ENCODE measurements at regions not wholly inside any gene's neighbourhood (a gene's known extent, or its start where the extent isn't known, plus 50 kb on each side); places are given as distances from the start of the nearest gene placed in this dataset.

- DNase-seq = no peak
These were observed 257.7 kb downstream of the GABRG2 start for GRCh38 chr5:162325143-162325727.

- DNase-seq = no peak
These were observed 267.4 kb downstream of the GABRG2 start for GRCh38 chr5:162334944-162335343.

GRCh38 chr5:162360373-162360931, 292.9 kb downstream of the GABRG2 start:
- DNase-seq = no peak

GRCh38 chr5:162372256-162372655, 304.7 kb downstream of the GABRG2 start:
- DNase-seq = no peak

GRCh38 chr5:162377895-162378294, 310.3 kb downstream of the GABRG2 start:
- DNase-seq = no peak

- DNase-seq = no peak
These were observed 315.3 kb downstream of the GABRG2 start for GRCh38 chr5:162382839-162383238.

DNA sequence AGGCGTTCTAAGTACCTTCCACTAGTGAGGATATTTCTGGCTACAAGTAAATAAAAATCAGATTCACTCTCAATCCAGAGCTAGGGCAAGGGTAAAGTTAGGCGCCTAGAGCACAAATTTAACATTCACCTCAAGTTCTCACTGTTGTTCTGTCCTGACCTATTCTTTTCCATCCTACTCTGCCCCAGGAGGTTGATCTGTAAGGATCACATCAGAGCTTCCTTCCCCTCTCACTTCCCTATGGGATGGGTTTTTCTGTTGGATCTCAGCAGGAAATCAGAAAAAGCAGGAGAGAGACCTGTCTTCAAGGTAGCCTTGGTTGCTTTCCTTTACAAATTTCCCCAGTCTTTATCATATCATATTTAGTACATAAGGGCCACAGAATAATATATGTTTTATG, 316.7 kb downstream of the GABRG2 start:
- no peak for DNase-seq

GRCh38 chr5:162391833-162392232, 324.3 kb downstream of the GABRG2 start:
- DNase-seq = no peak

- DNase-seq = no peak
These were observed 324.8 kb downstream of the GABRG2 start for GRCh38 chr5:162392336-162392735.

DNA sequence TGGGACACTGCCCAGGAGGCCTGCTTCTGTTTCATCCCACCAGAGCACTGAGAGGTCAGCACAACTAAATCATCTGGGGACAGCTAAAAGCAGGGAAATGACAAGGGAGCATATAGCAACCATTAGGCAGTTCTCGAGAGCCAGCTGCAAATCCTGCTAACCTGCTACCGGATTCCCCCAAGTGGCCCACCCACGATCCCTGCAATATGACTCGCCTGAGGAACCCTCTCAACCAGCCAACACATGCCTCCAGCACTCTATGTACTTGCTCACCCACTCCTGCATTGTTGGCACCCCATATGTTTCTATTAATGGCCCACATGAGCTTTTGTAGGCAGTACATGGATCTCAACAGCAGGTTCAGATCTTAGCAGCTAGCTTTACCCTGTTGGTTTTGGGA, 326.0 kb downstream of the GABRG2 start:
- no peak for DNase-seq

DNA sequence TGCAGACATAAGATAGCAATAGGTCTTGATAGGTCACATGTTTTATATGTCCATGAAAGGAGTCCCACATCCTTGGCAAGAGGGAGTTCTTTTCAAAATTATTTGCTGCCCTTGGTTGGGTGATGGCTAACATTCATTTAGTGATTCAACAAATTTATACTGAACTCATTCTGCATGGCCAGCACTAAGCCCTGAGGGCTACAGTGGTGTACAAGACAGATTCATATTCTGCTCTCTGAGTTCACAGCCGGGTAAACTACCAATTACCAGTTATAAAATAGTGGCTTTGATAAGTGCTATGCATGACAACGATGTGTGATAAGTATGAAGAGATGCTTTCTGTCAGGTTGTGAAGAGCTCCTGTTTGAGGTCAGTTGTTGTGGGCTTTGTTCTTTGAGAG, 340.0 kb downstream of the GABRG2 start:
- no peak for DNase-seq

DNA sequence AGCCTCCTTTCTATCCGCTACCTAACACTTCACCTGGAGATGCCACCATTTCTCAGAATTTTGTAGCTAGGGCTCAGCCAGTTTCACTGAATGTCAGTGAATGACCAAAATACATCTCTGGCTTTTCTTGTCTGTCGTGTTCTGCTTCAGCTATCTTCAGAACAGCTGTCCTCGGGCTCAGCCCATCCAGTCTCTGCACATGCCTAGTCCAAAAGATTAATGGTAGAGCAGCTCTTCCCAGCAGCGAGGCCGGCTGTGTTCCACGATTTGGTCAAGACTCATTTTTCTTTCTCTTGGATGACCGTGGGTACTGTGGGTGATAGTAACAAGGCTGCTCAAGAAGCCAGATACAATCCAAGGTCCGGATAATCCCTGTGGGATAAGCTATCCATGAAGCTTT, 342.8 kb downstream of the GABRG2 start:
- DNase-seq = no peak

- no peak for DNase-seq
These were observed 361.6 kb downstream of the GABRG2 start for GRCh38 chr5:162429142-162429541.

GRCh38 chr5:162434281-162434680, 366.7 kb downstream of the GABRG2 start:
- DNase-seq = no peak

- no peak for DNase-seq
These were observed 368.5 kb downstream of the GABRG2 start for GRCh38 chr5:162436055-162436454.

DNA sequence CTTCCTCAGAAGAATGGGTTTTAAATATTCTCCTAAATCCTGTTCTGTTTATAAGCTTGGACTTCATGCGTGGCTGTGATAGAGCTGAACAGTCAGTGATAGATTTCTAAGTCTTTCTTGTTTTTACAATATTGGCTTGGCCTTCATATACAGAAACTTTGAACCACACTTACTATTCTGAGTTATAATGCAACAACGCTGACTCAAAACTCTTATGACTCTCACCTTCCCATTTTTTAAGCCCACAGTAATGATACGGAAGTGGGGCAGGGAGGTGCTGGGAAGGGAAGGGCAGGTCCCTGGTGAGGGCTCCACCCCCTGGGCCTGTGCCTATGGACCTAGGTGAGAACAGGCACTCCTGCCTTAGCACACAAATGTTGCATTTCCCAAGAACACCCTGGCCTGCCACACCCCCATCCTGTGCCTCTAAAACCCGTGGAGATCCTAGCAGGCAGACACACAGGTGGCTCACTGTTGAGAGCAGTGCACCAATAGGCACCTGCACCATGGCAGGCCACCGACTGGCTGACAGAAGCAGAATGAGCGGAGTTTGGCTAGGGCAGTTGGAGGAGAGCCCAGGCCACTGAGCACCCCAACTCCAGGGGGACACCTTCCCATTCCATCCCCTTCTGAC, 376.7 kb downstream of the GABRG2 start:
- DNase-seq = no peak

- no peak for DNase-seq
These were observed 388.5 kb downstream of the GABRG2 start for GRCh38 chr5:162456086-162456485.

DNA sequence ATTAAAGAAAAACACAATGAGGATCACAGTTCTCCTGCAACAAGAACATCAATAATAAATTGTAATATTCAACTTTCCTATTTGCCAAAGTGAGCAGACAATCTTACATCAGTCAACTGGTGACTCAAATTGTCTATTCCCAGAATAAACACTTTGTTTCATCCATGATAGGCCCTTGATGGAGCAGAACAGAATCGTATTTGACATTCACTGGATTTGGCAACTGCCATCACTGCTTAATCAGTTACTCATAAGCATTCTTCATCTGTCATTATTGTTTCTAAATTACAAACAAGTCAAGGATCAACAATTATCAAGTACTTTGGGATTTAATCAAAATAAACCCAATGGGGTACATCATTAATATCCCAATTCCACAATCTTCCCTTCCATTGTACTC, 398.4 kb downstream of the GABRG2 start:
- no peak for DNase-seq

DNA sequence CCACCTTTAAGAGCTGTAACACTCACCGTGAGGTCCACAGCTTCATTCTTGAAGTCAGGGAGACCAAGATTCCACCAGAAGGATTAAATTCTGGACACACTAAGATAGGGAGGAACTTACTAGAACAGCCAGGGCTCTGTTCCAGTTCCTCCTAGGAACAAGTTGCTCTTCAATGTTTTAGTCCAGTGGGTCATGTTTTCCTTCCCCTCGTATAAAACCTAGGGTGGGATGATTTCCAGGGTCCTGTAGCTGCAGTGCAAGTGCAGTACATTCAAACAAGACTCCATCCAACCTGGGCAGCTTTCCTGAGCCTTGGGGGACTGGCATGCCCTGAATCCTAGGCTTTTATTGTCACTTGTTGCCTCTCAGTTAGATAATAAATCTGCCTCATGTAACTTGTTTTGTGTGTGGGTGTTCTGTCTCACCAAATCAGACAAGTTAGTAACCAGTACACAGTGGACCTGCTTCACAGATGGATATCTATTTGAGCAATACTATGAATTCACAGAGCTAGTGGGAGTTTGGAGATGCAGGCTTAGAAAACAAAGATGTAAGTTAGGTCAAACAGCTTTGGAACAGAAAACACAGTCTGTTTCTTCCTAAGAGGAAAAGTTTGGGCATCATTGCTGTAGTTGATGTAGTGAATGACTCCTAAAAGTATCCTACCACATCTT, 405.6 kb downstream of the GABRG2 start:
- DNase-seq = no peak

DNA sequence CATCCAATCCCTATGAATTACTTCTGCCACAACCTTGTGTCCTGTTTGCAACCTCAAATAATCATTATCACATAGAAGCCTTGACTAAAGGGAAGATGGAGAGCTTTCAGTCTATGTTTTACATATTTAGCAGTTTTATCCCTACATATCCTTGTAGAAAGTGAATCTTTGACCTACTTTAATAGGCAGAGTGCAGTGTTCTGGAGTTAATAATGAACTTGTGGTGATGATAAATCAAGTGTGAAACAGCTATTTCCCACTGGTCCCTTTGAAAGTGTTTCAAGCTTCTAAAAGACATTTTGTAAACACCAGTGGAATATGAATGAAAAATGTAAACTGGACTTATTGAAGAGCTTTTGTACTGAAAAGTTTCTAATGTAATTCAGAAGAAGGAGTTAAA, 406.7 kb downstream of the GABRG2 start:
- no peak for DNase-seq

DNA sequence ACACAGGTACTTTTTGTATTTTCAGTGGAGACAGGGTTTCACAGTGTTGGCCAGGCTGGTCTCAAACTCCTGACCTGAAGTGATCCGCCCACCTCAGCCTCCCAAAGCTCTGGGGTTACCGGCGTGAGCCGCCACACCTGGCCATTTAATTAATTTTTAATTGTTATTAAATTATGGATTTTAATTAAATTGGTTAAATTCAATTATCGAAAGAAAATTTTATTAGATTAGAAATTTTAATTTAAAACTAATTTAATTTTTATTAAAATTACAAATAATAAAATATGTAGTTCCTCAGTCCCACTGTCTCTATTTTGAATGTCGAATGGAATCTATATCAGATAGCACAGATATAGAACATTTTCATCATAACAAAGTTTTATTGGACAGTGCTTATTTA, 416.5 kb downstream of the GABRG2 start:
- no peak for DNase-seq

- no peak for DNase-seq
These were observed 417.4 kb downstream of the GABRG2 start for GRCh38 chr5:162484986-162485385.

- no peak for DNase-seq
These were observed 418.2 kb downstream of the GABRG2 start for GRCh38 chr5:162485666-162486292.
